ENCODE measurements at regions not wholly inside any gene's neighbourhood (a gene's known extent, or its start where the extent isn't known, plus 50 kb on each side); places are given as distances from the start of the nearest gene placed in this dataset.

DNA sequence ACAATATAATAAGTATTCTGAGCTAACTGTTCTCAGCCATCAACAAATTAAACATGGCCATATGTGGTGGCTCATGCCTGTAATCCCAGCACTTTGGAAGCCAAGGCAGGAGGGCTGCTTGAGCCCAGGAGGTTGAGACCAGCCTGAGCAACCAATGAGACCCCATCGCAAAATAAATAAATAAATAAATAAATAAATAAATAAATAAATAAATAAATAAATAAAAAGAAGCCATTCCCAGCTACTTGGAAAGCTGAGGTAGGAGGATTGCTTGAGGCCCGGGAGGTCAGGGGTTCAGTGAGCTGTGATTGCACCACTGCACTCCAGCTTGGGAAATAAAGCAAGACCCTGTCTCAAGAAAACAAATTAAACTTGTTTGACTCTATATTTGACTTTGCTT is 1256.4 kb downstream of the EFNA5 start (continued):
- TF ChIP-seq REST (tag by site-specific recombination; IDR thresholded peaks at IDR 0.05): peak; percentile 48; the same call in 1 of the 2 replicates
- peak; percentile 34 for TF ChIP-seq ZNF510 (tag by site-specific recombination; IDR thresholded peaks at IDR 0.05; ENCODE audit: insufficient replicate concordance)
- TF ChIP-seq BCL11B (tag by site-specific recombination; IDR thresholded peaks at IDR 0.05; ENCODE audit: low read depth): no peak
- peak; percentile 60 for TF ChIP-seq ZNF623 (tag by site-specific recombination; IDR thresholded peaks at IDR 0.05)
- 0 out of 2 replicates have a peak, but pooled peaks have one; percentile 41 for TF ChIP-seq ZNF560 (tag by site-specific recombination; IDR thresholded peaks at IDR 0.05; ENCODE audit: borderline replicate concordance)
- peak; percentile 84 for TF ChIP-seq ZNF518A (tag by site-specific recombination; conservative IDR thresholded peaks at IDR 0.05; ENCODE audit: low read depth)
- 0 out of 2 replicates have a peak, but pooled peaks have one; percentile 57 for TF ChIP-seq ZFP37 (tag by site-specific recombination; IDR thresholded peaks at IDR 0.05)
- 0 out of 2 replicates have a peak, but pooled peaks have one; percentile 53 for TF ChIP-seq ZNF530 (tag by site-specific recombination; IDR thresholded peaks at IDR 0.05; ENCODE audit: low read depth)
- TF ChIP-seq TCF7L2 (IDR thresholded peaks at IDR 0.05; ENCODE audit: borderline replicate concordance, low read depth, low read length): no peak
- TF ChIP-seq ZNF112 (tag by site-specific recombination; IDR thresholded peaks at IDR 0.05): no peak
- peak; percentile 77 for TF ChIP-seq ZNF555 (tag by site-specific recombination; conservative IDR thresholded peaks at IDR 0.05)
- no peak for TF ChIP-seq HOXA7 (CRISPR knock-in tag; IDR thresholded peaks at IDR 0.05; ENCODE audit: borderline replicate concordance)
- TF ChIP-seq ZNF202 (tag by site-specific recombination; IDR thresholded peaks at IDR 0.05; ENCODE audit: borderline replicate concordance): 0 out of 2 replicates have a peak, but pooled peaks have one; percentile 15
- peak; percentile 82 for TF ChIP-seq ZNF426 (tag by site-specific recombination; IDR thresholded peaks at IDR 0.05)
- peak; percentile 33 for TF ChIP-seq ZNF654 (tag by site-specific recombination; IDR thresholded peaks at IDR 0.05; ENCODE audit: low read depth)
- TF ChIP-seq RBAK (tag by site-specific recombination; IDR thresholded peaks at IDR 0.05): no peak

DNA sequence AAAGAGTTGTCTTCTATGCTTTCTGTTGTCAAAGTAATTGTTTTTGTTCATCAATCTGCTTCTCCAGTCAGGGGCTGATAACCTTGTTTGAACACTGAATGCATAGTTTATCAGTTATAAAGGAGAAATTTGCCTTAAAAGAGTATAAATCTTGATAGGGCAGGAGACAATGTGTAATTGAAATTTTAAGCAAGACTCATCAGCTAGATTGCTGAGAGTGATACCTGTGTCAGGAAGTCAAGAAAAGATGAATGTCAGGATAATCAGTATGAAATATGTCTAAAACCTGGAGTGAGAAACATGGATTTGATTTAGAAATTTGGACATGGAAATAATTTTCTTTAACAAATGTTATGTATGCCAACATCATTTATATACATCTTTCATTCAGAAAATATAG is 1258.1 kb downstream of the EFNA5 start:
- no peaks in the 10 kb centered on the region for H3K36me3 ChIP-seq (ENCODE audit: control insufficient read depth in 2 of 2, insufficient read depth in 1 of 2, low read length in 2 of 2)
- H3K4me1 ChIP-seq (ENCODE audit: control insufficient read depth, insufficient read depth, low read length): no peaks in the 10 kb centered on the region
- ChIA-PET CTCF (no interaction called here), POLR2A (no interaction called here)
- H3K27ac ChIP-seq (ENCODE audit: extremely low read depth, low read depth, low read length): no peak overlapping the region
- H3K4me3 ChIP-seq (ENCODE audit: low read depth, low read length): no peak overlapping the region
- no peaks in the 10 kb centered on the region for H3K9me3 ChIP-seq (ENCODE audit: control insufficient read depth, insufficient read depth, low read depth, low read length)
- TF ChIP-seq ZNF600 (tag by site-specific recombination; IDR thresholded peaks at IDR 0.05): no peak
- no peak for TF ChIP-seq ZNF214 (tag by site-specific recombination; IDR thresholded peaks at IDR 0.05; ENCODE audit: borderline replicate concordance)
- TF ChIP-seq, protein P1, sequence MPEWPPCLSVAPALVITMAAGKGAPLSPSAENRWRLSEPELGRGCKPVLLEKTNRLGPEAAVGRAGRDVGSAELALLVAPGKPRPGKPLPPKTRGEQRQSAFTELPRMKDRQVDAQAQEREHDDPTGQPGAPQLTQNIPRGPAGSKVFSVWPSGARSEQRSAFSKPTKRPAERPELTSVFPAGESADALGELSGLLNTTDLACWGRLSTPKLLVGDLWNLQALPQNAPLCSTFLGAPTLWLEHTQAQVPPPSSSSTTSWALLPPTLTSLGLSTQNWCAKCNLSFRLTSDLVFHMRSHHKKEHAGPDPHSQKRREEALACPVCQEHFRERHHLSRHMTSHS (tag by site-specific recombination; IDR thresholded peaks at IDR 0.05): no peak
- no peak for TF ChIP-seq ZNF157 (tag by site-specific recombination; IDR thresholded peaks at IDR 0.05)
- TF ChIP-seq, protein P2, sequence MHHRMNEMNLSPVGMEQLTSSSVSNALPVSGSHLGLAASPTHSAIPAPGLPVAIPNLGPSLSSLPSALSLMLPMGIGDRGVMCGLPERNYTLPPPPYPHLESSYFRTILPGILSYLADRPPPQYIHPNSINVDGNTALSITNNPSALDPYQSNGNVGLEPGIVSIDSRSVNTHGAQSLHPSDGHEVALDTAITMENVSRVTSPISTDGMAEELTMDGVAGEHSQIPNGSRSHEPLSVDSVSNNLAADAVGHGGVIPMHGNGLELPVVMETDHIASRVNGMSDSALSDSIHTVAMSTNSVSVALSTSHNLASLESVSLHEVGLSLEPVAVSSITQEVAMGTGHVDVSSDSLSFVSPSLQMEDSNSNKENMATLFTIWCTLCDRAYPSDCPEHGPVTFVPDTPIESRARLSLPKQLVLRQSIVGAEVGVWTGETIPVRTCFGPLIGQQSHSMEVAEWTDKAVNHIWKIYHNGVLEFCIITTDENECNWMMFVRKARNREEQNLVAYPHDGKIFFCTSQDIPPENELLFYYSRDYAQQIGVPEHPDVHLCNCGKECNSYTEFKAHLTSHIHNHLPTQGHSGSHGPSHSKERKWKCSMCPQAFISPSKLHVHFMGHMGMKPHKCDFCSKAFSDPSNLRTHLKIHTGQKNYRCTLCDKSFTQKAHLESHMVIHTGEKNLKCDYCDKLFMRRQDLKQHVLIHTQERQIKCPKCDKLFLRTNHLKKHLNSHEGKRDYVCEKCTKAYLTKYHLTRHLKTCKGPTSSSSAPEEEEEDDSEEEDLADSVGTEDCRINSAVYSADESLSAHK (tag by site-specific recombination; IDR thresholded peaks at IDR 0.05): no peak
- TF ChIP-seq ZNF341 (tag by site-specific recombination; IDR thresholded peaks at IDR 0.05; ENCODE audit: low read depth): no peak
- TF ChIP-seq ZNF791 (tag by site-specific recombination; IDR thresholded peaks at IDR 0.05): no peak
- TF ChIP-seq ZNF837 (tag by site-specific recombination; IDR thresholded peaks at IDR 0.05): no peak
- TF ChIP-seq ZNF561 (tag by site-specific recombination; IDR thresholded peaks at IDR 0.05; ENCODE audit: borderline replicate concordance): no peak
- no peak for TF ChIP-seq ZNF670 (tag by site-specific recombination; IDR thresholded peaks at IDR 0.05; ENCODE audit: low read depth)
- no peak for TF ChIP-seq ZBTB20 (tag by site-specific recombination; IDR thresholded peaks at IDR 0.05)

Measured in HEK293 (cell line).